AG09309 (cell line): ENCODE measurements at regions not wholly inside any gene's neighbourhood (a gene's known extent, or its start where the extent isn't known, plus 50 kb on each side); places are given as distances from the start of the nearest gene placed in this dataset.

Experiments
- DNase-seq: peaks from one replicate; pipeline ENCODE4 v3.0.0-alpha.2; 2010; ENCODE audit warnings: low read depth
- H3K4me3 ChIP-seq: 2 replicates; pipeline ENCODE4 v1.5.1; 2011; ENCODE audit warnings: mild to moderate bottlenecking, low read depth, low read length, moderate library complexity; ENCODE audit not compliant: control insufficient read depth
- CTCF ChIP-seq: IDR thresholded peaks from 2 replicates; pipeline ENCODE4 v1.5.1; 2011; ENCODE audit warnings: mild to moderate bottlenecking, low read depth, low read length, inconsistent platforms; ENCODE audit not compliant: insufficient read depth, control insufficient read depth; ENCODE audit errors: missing control alignments

- no peak for TF ChIP-seq CTCF
- no peak for DNase-seq
- no peak overlapping the region for H3K4me3 ChIP-seq
These were observed 222.1 kb upstream of the HMGA2 start for GRCh38 chr12:65602253-65602609.

GRCh38 chr12:65602610-65603295, 221.5 kb upstream of the HMGA2 start:
- H3K4me3 ChIP-seq, result peak overlapping the region; percentile 51
- TF ChIP-seq CTCF, result peak; percentile 87
- DNase-seq, result peak; percentile 79

- DNase-seq, result peak; percentile 92
- peak overlapping the region; percentile 51 for H3K4me3 ChIP-seq
- TF ChIP-seq CTCF, result no peak
These were observed 220.6 kb upstream of the HMGA2 start for GRCh38 chr12:65603438-65604351.

- no peak for TF ChIP-seq CTCF
- DNase-seq, result no peak
- no peak overlapping the region for H3K4me3 ChIP-seq
These were observed 219.3 kb upstream of the HMGA2 start for GRCh38 chr12:65605019-65605418.

- no peak overlapping the region for H3K4me3 ChIP-seq
- no peak for TF ChIP-seq CTCF
- no peak for DNase-seq
These were observed 218.1 kb upstream of the HMGA2 start for GRCh38 chr12:65606008-65606766.

DNA sequence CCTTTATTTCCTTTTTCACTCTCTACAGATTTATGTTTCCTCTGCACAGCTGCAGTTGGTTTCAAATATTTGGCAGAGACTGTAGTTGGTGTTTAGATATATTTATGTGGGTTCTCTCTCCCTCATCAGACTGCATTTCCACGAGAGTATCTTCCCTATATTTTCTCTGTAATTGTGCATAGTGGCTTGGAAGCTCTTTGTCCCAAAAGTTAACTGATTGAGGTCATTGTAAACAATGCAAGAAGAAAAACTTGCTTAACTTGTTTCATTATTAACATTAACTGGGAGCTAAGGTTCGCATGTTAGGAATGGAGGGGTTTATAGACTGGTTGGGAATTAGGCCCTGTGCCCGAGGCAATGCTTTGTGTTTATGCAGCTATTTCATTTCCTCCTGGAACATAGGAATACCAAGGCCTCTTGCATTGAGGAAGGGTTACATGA, 216.9 kb upstream of the HMGA2 start:
- no peak for DNase-seq
- no peak overlapping the region for H3K4me3 ChIP-seq
- TF ChIP-seq CTCF, result no peak
